HG02588 (cell line): ENCODE measurements at regions not wholly inside any gene's neighbourhood (a gene's known extent, or its start where the extent isn't known, plus 50 kb on each side); places are given as distances from the start of the nearest gene placed in this dataset.
"Not testable (repeated sequence)": the region's sequence is repeated elsewhere in the genome, so short reads cannot be mapped to it uniquely, and the experiment has no call there.

Experiments
- ATAC-seq: cut with Tn5 transposase; IDR thresholded peaks from one replicate; pipeline ENCODE4 v1.9.1; 2021; ENCODE audit warnings: mild to moderate bottlenecking, moderate library complexity; ENCODE audit not compliant: unreplicated experiment

DNA sequence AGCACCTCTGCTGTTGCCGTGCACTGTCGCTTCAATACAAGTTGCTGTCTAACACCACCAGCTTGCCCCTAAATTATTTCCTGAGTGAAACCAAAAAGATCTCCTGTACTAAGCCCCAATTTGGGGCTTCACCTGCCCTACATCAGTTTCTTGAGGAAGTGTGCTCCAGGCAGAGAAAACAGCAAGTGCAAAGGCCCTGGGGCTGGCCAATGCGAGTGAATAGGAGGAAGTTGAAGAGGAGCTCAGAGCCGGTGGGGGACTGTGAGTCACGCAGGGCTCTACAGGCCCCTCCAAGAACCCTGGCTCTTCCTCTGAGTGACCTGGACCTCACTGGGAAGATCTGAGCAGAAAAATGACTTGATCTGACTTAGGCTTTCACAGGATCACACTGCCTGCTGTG, 117.2 kb downstream of the IPO8 start:
- no peak for ATAC-seq

DNA sequence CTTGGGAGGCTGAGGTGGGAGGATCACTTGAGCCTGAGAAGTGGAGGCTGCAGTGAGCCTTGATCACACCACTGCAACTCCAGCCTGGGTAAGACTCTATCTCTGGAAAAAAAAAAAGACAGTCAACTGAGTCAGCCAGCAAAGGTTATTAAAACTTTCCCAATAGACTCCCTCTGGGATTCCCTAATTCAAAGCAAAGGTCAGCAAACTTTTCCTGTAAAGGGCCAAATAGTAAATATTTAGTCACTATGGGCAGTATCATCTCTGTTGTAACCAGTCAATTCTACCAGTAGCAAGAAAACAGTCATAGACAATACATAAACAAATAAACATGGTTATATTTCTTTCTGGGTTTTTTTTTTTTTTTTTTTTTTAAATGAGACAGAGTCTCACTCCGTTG, 122.5 kb downstream of the IPO8 start:
- ATAC-seq: no peak

DNA sequence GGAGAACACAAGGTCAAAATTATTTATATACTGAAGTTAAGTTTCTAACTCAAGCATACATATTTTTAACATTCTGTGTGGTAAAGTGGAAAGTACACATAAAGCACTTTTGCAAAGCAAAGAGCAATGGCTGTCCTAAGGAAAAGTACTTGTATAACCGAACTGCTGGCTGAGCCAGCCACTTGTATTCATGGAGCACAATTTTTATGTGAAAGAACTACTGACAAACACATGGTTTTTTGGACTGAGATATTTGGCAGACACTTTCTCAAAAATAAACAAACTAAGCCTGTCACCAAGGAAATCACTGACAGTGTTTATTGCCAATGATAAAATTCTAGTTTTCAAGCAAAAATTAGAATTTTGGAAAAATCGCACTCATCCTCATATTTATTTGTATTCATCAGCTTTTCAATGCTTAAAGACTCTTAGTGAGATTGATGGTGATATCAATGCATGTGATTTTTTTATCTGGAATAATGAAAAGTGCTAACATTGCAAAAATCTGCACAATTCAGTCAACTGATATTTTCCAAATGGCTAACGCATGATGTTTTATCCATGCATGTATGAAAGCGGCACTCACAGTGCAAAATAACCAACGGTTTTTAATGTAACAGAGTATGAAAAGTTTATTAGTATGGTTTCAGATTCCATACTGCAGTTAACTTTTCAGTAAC, 125.3 kb downstream of the IPO8 start:
- no peak for ATAC-seq

DNA sequence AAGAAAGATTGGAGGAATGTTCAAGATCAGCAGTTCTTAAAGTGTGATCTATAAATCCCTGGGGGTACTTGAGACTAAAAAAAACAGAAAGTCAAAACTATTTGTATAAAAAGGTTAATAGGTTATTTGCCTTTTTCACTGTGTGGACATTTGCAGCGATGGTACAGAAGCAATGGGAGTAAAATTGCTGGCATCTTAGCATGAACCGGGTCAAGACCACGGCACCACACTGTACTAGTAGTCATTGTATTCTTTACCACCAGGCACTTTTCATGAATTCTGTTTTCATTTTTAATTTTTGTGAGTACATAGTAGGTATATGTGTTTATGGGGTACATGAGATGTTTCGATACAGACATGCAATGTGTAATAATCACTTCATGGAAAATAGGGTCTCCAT, 126.2 kb downstream of the IPO8 start:
- ATAC-seq: no peak

DNA sequence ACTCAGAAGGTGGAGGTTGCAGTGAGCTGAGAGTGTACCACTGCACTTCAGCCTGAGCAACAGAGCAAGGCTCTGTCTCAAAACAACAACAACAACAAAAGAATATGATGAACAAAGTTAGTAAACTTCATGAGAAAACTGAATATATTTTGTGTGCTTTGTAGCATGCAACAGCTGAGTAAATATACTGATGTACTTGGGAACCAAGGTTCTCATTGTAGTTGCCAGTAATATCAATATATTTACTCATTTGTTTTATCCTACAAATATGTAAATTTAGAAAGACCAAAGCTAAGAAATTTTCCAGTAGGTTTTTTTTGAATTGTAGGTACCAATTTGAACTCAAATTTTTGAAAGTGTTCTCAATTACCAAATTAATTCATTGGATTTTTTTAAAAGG, 127.2 kb downstream of the IPO8 start:
- no peak for ATAC-seq

DNA sequence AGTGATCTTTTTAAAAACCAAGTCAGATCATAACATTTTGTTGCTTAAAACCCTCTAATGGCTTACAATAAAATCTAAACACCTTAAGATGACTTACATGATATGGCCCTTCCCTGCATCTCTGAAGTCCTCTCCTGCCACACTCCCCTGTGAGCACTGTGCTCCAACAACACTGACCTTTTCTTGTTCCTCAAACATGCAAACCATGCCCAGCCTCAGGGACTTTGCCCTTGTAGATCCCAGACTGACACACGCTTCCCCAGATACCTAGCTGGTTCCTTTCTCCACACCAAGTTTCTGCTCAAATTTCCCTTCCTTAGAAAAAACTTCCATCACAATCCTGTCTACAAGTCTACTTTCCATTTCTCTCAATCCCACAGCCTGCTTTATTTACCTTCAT, 128.6 kb downstream of the IPO8 start:
- ATAC-seq: no peak

DNA sequence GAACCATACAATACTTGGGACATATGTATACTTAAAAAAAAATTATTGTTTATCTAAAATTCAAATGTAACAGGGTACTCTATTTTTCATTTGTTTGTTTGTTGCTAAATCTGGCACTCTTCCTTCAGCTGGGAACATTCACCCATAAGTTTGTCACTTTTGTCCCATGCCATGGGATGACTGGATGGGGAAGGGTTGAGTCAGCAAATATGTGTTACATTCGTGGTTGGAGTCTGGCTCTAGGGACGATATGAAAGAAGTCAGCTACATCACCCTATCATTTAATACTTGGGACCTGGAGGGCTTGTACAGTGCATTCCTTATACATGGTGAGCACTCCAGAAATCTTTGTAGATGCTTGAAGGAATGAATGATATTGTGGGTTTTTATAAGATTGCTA, 131.3 kb downstream of the IPO8 start:
- no peak for ATAC-seq

DNA sequence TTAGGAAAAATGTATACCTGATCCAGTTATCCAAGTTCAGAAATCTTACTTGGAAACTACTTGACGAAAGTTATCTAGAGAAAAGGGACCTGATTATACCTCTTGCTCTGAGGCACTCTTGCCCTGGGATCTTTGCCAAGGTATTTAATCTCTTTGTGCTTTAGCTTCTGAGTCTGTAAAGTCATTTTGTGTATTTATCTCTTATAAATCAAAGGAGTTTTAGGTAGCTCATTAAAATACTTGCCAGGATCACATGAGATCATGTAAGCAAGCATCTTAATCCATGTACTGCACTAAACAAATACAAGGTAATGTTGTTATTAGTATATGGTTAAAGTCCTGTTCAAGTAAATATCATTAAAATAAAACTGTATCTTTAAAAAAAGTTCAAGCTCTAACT, 147.5 kb downstream of the IPO8 start:
- ATAC-seq: no peak

DNA sequence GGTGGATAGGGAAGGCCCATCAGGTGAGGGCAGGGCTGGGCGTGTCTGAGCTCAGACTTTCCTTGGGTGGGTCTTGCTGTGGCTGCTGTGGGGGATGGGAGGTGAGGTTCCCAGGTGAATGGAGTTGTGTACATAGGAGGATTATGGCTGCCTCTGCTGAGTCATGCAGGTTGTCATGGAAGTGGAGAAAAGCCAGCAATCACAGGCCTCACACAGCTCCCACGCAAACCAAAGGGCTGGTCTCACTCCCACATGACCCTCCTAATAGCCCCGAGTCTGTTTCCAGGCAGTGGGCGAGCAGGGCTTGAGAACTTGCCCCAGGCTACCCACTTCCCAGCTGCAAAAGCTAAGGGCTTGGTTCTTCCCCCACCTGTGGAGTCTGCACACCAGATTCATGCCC, 149.5 kb downstream of the IPO8 start:
- ATAC-seq: no peak

DNA sequence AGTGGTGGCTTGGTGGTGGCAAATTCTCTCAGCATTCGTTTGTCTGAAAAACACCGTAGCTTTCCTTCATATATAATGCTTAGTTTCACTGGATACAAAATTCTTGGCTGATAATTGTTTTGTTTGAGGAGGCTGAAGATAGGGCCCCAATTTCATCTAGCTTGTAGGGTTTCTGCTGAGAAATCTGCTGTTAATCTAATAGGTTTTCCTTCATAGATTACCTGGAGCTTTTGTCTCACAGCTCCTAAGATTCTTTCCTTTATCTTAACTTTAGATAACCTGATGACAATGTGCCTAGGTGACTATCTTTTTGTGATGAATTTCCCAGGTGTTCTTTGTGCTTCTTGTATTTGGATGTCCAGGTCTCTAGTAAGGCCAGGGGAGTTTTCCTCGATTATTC, 151.0 kb downstream of the IPO8 start:
- not testable (repeated sequence) for ATAC-seq

DNA sequence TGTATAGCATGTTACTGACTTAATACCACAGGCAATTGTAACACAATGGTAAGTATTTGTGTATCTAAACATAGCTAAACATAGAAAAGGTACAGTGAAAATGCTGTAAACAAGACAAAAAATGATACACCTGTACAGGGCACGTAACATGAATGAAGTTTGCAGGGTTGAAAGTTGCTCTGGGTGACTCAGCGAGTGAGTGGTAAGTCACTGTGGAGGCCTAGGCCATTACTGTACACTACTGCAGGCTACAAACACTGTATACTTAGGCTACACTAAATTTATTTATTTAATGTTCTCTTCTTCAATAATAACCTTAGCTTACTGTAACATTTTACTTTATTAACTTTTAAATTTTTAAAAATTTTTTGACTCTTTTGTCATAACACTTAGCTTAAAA, 158.4 kb downstream of the IPO8 start:
- ATAC-seq: no peak

DNA sequence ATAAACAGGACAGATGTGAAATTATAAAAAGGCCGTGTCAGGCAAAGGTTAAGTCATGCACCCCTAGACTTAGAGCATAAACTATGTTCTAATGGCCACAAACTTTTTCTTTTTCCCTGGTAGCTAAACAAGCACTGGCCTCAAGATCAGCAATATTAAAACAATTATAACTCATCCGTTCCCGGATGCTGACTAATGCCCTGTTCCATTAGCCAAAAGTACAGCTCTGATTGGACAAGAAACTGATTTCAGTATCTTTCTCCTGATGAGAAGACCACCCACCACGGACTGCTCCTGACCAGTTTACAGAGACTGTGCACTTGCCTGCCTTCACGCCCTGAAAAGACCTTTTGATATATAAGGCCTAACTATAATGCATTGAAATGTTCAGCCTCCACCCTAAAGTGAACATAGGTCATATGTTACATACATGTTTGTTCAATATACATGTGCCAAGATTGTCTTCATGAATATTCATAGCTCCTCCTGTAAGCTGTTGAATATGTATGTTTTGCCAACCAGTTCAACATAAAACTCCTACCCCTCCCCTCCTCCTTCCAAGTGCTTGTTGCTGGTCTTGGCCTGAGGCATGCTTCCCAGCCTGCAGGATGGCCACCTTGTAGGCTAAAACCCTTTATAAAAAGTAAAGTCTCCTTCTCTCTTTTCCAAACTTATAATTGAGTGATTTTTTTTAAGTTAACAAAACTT, 162.0 kb downstream of the IPO8 start:
- ATAC-seq: no peak

DNA sequence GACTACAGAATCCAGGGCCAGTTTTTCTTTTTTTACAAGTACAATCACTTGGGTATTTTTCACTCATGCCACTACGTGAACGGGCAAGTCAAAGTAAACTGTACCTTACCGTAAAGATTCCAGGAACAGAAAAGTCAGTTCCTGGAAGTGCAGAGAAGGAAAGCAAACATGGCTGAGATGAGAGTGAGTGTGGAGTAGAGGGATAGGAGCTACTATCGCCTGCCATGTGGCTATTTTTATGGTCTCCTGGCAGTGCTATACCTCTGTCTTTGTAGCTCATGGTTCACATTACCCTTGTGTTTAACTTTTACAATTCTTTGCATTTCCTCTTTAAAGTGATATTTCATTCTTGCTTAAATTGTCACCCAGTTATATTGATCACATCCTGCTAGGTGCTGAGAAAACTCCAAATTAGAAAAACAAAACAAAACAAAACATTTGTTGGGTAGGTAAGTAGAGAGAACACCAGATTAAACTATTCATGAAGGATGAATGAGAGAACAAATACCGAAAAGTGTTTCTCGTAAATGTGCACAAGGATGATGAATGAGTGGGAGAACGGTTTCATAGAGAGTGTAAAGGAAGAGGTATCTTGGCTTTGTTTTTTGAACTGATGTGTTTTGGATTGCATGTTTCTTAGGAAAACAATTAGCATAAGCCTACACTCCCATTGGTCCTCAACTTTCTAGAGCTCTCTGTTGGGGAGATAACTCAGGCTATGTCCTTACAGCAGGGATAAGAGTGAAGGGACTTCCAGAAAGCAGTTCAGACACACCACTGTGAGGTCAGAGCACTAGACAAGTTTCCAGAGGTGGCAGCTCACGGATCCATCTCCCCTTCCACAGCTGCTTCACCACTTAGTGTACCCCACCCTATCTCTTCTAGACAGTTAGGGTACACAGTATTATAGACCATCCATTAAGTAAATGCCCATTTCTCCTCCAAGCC, 163.7 kb downstream of the IPO8 start:
- no peak for ATAC-seq

DNA sequence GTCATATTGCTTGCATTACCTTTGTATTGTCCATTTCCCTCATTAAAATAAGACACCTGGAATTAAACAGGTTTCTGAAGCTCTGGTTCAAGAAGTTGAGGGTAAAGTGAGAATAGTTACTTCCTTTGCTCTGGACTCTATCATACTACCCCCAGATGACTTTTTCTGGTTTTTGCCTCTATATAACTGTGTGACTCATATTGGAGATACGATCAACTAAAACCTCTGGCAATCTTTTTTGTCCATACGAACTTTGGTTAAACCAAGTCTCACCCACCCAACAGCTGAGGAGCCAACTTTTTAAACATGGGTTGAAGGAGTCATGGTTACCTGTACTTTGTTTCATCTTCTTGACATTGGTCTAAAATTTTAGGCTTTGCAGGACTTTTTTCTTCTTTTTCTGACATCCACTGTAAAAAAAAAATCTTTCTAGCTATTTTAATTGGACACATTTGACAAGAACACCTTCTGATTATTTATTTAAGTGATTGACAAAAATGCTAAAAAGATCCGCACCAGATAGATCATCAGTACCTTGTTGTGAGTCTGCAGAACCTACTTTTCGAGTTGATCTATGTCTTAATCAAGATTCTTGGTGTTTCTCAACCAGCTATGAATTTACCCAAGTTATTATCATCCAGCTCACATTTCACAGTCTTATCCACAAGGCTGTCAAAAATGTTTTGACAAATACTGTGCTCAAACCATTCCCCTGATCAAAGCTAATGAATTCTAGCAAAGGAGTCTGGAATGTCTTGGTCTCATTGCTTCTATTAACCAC, 166.0 kb downstream of the IPO8 start:
- ATAC-seq: no peak

DNA sequence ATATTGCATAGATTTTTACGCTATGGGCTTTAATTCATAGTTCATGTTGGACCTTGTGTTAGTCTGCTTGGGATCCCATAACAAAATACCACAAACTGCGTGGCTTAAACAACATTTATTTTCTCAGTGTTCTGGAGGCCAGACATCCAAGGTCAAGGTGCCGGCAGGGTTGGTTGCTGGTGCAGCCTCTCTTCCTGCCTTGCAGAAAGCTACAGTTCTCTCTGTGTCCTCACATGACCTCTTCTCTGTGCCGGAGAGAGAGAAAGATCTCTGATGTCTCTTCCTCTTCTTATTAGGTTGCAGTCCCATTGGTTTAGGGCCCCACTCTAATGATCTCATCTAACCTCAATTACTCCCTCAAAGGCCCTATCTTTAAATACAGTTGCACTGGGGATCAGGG, 170.5 kb downstream of the IPO8 start:
- ATAC-seq: no peak

DNA sequence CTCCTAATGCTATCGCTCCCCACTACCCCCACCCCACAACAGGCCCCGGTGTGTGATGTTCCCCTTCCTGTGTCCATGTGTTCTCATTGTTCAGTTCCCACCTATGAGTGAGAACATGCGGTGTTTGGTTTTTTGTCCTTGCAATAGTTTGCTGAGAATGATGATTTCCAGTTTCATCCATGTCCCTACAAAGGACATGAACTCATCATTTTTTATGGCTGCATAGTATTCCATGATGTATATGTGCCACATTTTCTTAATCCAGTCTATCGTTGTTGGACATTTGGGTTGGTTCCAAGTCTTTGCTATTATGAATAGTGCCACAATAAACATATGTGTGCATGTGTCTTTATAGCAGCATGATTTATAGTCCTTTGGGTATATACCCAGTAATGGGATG, 175.4 kb downstream of the IPO8 start:
- not testable (repeated sequence) for ATAC-seq

DNA sequence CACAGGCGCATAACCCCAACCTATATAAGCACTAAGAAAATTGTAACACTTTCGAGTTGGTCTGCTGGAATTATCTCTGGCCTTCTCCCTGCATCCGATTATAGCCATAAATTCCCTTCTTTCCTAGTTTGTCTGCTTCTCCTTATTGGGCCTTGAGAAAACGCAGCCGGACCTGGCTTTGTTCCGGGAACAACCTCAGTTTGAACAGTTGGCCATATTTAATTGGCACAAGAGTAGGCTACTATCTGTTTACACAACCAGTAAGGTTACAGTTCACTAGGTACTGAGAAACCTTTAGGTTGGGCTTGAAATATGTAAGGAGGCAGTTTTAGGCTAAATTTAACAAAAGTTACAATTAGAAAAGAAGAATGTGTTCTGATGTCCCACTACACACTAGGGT, 176.1 kb downstream of the IPO8 start:
- no peak for ATAC-seq

DNA sequence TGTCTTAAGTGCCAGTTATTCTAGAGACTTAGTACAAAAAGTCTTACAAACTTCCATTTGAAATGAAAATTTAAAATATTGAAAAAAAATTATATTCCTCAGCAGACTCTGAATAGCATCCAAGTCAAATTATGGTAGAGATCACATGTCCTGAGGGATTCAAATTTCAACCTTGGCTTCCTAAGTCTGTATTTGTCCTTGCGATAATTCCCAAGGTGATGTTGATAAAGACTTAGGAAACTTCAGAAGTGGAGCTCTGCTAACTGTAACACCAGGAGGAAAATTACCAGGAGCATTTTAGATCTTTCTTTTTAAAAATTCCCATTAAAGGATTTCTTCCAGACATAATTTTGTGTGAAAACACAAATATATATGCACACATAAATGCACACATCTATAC, 178.3 kb downstream of the IPO8 start:
- ATAC-seq: no peak

DNA sequence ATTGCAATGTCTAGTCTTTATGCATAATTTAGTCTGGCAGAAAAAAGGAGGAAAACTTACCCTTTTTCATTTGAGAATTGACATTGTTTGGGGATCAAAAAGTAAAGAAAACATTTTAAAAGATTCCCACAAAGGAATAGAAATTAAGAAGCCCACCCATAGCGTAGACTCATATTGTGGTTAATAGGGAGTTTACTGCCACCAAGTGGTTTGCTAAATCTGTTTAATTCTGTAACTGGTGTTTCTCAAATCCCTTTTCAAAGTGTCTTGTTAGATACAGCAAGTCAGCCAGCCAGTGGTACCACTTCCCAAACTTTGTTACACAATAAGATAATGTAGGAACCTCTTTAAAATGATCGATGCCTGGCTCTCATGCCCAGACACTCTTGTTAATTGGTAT, 180.3 kb downstream of the IPO8 start:
- no peak for ATAC-seq

DNA sequence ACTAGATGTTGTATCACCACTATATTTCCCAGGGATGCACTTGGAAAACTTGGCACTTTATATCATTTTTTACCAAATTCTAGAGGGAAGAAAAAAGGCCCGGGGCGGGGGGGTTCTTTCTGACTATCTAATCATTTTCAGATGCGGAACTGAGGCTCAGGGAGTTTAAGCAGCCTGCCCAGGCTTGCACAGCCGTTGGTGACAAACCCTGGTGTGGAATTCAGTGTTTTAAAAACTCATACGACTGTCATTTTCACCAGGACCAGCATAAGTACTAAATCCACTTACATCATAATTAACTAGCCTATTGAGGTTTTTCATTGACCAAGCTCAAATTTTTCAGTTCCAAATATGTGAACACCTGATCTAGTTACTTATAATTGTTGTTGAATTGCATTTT, 181.0 kb downstream of the IPO8 start:
- ATAC-seq: no peak
